LNCAP (cell line): ENCODE measurements at regions not wholly inside any gene's neighbourhood (a gene's known extent, or its start where the extent isn't known, plus 50 kb on each side); places are given as distances from the start of the nearest gene placed in this dataset.

ENCODE experiments used
- TF ChIP-seq, protein P1 (sequence below): fragments of 450-650 bp; IDR thresholded peaks from 2 replicates; pipeline ENCODE4 v1.5.1; 2017; ENCODE audit warnings: mild to moderate bottlenecking

DNA sequence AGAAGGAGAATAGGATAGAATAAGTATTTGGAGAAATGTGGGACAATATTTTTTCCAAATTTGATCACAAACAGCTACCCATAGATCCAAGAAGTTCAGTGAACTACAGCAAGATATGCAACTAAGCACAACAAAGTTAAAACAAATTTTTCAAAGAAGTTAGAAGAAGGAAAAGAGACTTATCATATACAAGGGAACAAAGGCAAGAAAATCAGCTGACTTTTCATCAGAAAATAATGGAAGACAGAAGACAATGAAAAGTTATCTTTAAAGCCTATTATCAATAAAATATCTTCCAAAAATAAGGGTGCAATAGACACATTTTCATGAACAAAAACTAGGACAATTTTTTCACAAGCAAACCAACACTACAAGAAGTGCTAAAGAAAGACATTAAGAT, 202.8 kb upstream of the FN1 start:
- TF ChIP-seq, protein P1, sequence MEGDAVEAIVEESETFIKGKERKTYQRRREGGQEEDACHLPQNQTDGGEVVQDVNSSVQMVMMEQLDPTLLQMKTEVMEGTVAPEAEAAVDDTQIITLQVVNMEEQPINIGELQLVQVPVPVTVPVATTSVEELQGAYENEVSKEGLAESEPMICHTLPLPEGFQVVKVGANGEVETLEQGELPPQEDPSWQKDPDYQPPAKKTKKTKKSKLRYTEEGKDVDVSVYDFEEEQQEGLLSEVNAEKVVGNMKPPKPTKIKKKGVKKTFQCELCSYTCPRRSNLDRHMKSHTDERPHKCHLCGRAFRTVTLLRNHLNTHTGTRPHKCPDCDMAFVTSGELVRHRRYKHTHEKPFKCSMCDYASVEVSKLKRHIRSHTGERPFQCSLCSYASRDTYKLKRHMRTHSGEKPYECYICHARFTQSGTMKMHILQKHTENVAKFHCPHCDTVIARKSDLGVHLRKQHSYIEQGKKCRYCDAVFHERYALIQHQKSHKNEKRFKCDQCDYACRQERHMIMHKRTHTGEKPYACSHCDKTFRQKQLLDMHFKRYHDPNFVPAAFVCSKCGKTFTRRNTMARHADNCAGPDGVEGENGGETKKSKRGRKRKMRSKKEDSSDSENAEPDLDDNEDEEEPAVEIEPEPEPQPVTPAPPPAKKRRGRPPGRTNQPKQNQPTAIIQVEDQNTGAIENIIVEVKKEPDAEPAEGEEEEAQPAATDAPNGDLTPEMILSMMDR = no peak

DNA sequence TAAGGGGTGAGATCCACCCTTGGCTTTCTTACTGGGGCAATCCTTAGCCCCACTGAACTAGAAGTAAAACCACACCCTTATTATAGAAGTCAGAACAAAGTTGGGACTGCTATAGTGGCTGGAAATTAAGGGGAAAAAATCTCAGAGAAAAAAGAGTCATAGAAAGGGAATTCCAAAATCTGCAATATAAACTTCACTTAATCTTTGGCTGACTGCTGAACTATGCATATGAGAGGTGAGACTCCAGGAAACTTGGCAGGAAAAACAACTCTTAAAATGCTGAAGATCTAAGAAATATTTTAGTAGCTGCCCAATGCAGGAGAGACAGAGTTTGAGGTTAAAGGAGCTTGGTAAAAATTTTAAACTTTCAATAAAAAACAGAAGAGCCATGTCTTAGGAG, 201.8 kb upstream of the FN1 start:
- TF ChIP-seq, protein P1 = no peak

DNA sequence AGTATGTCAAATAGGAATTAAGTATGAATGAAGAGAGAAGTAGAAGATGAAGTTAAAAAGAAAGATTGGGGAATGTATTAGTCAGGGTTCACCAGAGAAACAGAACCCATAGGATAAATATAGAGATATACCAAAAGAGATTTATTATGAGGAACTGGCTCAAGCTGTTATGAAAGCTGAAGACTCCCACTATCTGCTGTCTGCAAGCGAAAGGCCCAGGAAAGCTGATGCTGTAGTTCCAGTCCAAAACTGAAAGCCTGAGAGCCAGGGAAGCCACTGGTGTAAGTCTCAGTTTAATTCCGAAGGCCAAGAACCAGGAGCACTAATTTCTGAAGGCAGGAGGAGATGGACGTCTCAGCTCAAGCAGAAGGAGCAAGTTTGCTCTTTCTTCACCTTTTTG, 200.9 kb upstream of the FN1 start:
- TF ChIP-seq, protein P1 = no peak

DNA sequence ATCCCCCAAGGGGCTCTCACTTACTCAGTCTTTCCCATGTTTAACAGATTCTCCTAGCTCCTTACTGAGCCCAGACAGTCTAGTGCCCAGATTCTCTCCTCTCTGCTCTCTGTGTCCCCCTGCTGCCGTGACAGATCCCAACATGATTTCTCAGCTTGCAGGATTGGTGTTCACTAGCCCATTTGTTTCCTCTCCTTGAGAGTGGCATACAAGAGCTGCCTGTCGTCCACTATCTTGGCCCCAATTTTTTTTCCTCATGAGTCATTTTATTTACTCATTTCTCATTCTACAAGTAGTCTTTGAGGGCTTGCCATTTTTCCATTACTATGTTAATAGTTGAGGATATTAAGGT, 199.9 kb upstream of the FN1 start:
- TF ChIP-seq, protein P1 = no peak

DNA sequence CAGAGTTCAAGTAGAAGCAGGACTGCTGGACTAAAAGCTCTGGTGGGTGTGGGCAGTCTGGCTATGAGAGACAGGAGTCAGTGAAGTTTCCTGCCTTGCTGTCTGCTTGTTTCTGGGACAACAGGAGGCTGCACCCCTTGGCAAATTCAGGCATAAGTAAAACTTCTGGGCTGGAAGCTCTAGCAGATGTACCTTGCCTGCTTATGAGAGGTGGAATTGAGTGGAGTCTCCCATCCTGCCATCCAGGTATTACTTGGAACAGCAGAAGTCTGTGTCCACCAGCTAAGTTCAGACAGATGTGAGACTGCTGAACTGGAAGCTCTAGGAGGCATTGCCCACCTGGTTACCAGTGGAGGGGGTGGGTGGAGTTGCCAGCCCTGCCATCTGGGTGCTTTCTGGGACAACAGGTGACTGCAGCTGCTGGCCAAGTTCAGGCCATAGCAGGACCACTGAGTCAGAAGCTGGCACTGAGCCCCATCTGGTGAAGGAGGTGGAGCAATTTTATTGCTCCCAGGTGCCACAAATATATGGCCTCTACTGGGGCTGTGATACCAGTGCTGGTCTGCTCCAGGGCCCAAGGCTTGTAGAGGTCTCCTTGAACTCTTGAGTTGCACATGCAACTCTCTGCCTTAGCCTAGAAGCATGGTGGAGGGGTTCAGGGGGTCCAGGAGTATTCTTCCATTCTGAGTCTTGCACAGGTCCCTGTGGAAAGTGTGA, 199.4 kb upstream of the FN1 start:
- TF ChIP-seq, protein P1 = no peak

DNA sequence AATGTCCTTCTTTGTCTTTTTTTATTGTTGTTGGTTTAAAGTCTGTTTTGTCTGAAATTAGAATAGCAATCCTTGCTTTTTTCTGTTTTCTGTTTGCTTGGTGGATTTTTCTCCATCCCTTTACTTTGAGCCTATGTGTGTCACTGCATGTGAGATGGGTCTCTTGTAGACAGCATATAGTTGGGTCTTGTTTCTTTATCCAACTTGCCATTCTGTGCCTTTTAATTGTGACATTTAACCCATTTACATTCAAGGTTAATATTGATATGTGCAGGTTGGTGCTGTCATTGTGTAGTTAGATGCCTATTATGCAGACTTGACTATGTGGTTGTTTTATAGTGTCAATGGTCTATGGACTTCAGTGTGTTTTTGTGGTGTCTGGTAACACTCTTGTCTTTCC, 197.5 kb upstream of the FN1 start:
- TF ChIP-seq, protein P1 = no peak

DNA sequence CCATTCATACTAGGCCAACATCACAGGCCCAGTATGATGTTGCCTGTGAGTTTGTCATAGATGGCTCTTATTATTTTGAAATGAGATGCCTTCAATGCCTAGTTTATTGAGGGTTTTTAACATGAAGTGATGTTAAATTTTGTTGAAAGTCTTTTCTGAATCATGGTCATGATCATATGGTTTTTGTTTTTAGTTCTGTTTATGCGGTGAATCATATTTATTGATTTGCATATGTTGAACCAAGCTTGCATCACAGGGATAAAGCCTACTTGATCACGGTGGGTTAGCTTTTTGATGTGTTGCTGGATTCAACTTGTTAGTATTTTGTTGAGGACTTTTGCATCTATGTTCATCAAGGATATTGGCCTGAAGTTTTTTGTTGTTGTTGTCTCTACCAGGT, 195.8 kb upstream of the FN1 start:
- TF ChIP-seq, protein P1 = no peak

DNA sequence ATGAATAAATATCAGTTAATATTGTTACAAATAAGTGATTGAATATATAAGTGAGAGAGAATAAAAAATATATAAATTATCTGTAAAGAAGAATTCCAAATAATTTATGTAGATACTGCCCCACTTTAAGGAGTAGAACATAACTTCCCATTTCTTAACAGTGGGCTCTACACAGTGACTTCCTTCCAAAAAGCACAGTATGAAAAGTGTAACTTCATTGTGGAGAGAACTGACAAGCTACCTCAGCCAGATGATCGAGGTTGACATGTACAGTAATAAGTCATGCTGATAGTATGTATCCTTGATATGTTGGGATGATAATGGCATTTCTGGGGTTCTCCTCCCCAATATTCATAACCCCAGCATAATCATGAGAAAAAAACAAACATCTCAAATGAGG, 191.9 kb upstream of the FN1 start:
- TF ChIP-seq, protein P1 = no peak
